ENCODE measurements at regions not wholly inside any gene's neighbourhood (a gene's known extent, or its start where the extent isn't known, plus 50 kb on each side); places are given as distances from the start of the nearest gene placed in this dataset.

- TF ChIP-seq POLR2A (IDR thresholded peaks at IDR 0.05) (no peak), CTCF (IDR thresholded peaks at IDR 0.05) (no peak)
Measured at GRCh38 chr13:91207261-91207660, 140.2 kb upstream of the MIR17HG start.

Measured in prostate gland (tissue), 2 donors.